Panc1 (cell line): ENCODE measurements at regions not wholly inside any gene's neighbourhood (a gene's known extent, or its start where the extent isn't known, plus 50 kb on each side); places are given as distances from the start of the nearest gene placed in this dataset.
A peak's percentile ranks its signal among the peaks of the same experiment; 100 is the strongest.

Experiments used
- ATAC-seq: fragments of 200-7000 bp; cut with Tn5 transposase; 2 replicates; pipeline ENCODE4 v1.9.1; 2020; ENCODE audit warnings: mild to moderate bottlenecking, moderate library complexity
- BruUV-seq: library from RNA; stranded (reverse); fragments of 400-500 nt; replicated peaks from 2 replicates; lab custom pipeline; 2021; lab: Mats Ljungman, UMichigan
- CTCF ChIA-PET: fragments of 300-600 bp; sonication (Branson Sonifier 250); formaldehyde crosslinking; loops from one replicate; lab custom pipeline; 2022; ENCODE audit warnings: antibody characterized with exemption; lab: Charles Lee
- POLR2A ChIA-PET: fragments of 300-600 bp; sonication (Branson Sonifier 250); formaldehyde crosslinking; loops from one replicate; lab custom pipeline; 2022; ENCODE audit warnings: antibody characterized with exemption; lab: Charles Lee
- DNase-seq: peaks from one replicate; pipeline ENCODE4 v3.0.0-alpha.2; 2010; ENCODE audit warnings: low read depth, low spot score
- H3K27ac ChIP-seq: 2 replicates; pipeline ENCODE4 v1.5.1; 2011; ENCODE audit warnings: mild to moderate bottlenecking, low read length, inconsistent platforms
- H3K27me3 ChIP-seq: fragments of 200-500 bp; sonication (Bioruptor generic); 2 replicates; pipeline ENCODE4 v1.6.0; 2014; ENCODE audit warnings: low read length, inconsistent platforms; ENCODE audit not compliant: control insufficient read depth, insufficient read depth
- H3K36me3 ChIP-seq: fragments of 200-500 bp; sonication (Bioruptor generic); 2 replicates; pipeline ENCODE4 v1.5.1; 2014; ENCODE audit warnings: inconsistent platforms, mild to moderate bottlenecking, low read length, moderate library complexity; ENCODE audit not compliant: control insufficient read depth, insufficient read depth
- H3K4me1 ChIP-seq: 2 replicates; pipeline ENCODE4 v1.5.1; 2011; ENCODE audit warnings: inconsistent platforms, mild to moderate bottlenecking, low read length, moderate library complexity; ENCODE audit not compliant: control insufficient read depth, insufficient read depth
- H3K4me3 ChIP-seq, 2 experiments: 2 replicates each; pipeline ENCODE4 v1.5.1; 2011 to 2012; ENCODE audit warnings: low read depth in 2 of 2, low read length in 2 of 2, mild to moderate bottlenecking in 2 of 2, inconsistent platforms in 1 of 2, moderate library complexity in 1 of 2
- H3K9me3 ChIP-seq: fragments of 200-500 bp; sonication (Bioruptor generic); 2 replicates; pipeline ENCODE4 v1.5.1; 2014; ENCODE audit warnings: low read depth, mild to moderate bottlenecking, inconsistent platforms, low read length, moderate library complexity; ENCODE audit not compliant: control insufficient read depth, insufficient read depth
- POLR2AphosphoS5 ChIP-seq: IDR thresholded peaks from 2 replicates; pipeline ENCODE4 v1.6.1; 2012; ENCODE audit warnings: mild to moderate bottlenecking, low read depth, low read length, moderate library complexity
- SIN3A ChIP-seq: IDR thresholded peaks from 2 replicates; pipeline ENCODE4 v1.6.1; 2012; ENCODE audit warnings: low read depth, mild to moderate bottlenecking, low read length, moderate library complexity, borderline replicate concordance; ENCODE audit not compliant: insufficient read depth
- TCF7L2 ChIP-seq: IDR thresholded peaks from 2 replicates; pipeline ENCODE4 v1.6.1; 2011; ENCODE audit warnings: mild to moderate bottlenecking, low read depth, low read length, inconsistent platforms
- in situ Hi-C: cut with HindIII; loops from 2 replicates; pipeline ENCODE4 v1.10.0; 2016; ENCODE audit warnings: low sequenced_read_pairs, low pct_unique_long_range_greater_than_20kb
- intact Hi-C: fragments of 100-400 bp; cut with micrococcal nuclease; formaldehyde crosslinking; loops from one replicate; pipeline ENCODE4 v1.10.0; 2022; ENCODE audit not compliant: unreplicated experiment
- TF ChIP-seq, protein P1 (sequence below): fragments of 450-650 bp; IDR thresholded peaks from 2 replicates; pipeline ENCODE4 v1.5.1; 2017; ENCODE audit warnings: mild to moderate bottlenecking
- TF ChIP-seq, protein P2 (sequence below), 2 experiments: IDR thresholded peaks; 2 replicates each; pipeline ENCODE4 v1.6.1; 2011 to 2012; ENCODE audit warnings: low read depth in 2 of 2, control low read depth in 1 of 2, low read length in 1 of 2, mild to moderate bottlenecking in 1 of 2, moderate library complexity in 1 of 2; ENCODE audit not compliant: insufficient read depth in 1 of 2

DNA sequence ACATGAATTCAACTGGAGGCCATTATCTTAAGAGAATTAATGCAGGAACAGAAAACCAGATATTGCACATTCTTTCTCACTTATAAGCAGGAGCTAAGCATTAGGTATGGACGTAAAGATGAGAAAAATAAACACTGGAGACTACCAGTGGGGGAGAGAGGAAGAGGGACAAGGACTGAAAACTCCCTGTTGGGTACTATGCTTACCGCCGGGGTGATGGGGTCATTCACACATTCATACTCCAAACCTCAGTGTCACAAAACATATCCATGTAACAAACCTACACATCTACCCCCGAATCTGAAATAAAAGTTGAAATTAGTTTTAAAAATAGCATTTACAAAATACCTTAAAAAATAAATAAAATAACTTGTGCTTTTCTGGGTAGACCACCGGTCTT is 80.8 kb upstream of the RAP1B start:
- DNase-seq (no peak), ATAC-seq (no peak)
- Histone ChIP-seq H3K27ac (no peak overlapping the region; the same call in 1 of the 2 replicates), H3K36me3 (no peaks in the 10 kb centered on the region), H3K27me3 (no peaks in the 10 kb centered on the region), H3K4me3 (no peak overlapping the region), H3K9me3 (peaks cover 21% of the 10 kb centered on the region), H3K4me1 (no peaks in the 10 kb centered on the region)
- in situ Hi-C loops (no loop called here), intact Hi-C loops (no loop called here)
- POLR2A ChIA-PET = no interaction called here
- TF ChIP-seq, protein P1, sequence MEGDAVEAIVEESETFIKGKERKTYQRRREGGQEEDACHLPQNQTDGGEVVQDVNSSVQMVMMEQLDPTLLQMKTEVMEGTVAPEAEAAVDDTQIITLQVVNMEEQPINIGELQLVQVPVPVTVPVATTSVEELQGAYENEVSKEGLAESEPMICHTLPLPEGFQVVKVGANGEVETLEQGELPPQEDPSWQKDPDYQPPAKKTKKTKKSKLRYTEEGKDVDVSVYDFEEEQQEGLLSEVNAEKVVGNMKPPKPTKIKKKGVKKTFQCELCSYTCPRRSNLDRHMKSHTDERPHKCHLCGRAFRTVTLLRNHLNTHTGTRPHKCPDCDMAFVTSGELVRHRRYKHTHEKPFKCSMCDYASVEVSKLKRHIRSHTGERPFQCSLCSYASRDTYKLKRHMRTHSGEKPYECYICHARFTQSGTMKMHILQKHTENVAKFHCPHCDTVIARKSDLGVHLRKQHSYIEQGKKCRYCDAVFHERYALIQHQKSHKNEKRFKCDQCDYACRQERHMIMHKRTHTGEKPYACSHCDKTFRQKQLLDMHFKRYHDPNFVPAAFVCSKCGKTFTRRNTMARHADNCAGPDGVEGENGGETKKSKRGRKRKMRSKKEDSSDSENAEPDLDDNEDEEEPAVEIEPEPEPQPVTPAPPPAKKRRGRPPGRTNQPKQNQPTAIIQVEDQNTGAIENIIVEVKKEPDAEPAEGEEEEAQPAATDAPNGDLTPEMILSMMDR = no peak
- TF ChIP-seq, protein P2, sequence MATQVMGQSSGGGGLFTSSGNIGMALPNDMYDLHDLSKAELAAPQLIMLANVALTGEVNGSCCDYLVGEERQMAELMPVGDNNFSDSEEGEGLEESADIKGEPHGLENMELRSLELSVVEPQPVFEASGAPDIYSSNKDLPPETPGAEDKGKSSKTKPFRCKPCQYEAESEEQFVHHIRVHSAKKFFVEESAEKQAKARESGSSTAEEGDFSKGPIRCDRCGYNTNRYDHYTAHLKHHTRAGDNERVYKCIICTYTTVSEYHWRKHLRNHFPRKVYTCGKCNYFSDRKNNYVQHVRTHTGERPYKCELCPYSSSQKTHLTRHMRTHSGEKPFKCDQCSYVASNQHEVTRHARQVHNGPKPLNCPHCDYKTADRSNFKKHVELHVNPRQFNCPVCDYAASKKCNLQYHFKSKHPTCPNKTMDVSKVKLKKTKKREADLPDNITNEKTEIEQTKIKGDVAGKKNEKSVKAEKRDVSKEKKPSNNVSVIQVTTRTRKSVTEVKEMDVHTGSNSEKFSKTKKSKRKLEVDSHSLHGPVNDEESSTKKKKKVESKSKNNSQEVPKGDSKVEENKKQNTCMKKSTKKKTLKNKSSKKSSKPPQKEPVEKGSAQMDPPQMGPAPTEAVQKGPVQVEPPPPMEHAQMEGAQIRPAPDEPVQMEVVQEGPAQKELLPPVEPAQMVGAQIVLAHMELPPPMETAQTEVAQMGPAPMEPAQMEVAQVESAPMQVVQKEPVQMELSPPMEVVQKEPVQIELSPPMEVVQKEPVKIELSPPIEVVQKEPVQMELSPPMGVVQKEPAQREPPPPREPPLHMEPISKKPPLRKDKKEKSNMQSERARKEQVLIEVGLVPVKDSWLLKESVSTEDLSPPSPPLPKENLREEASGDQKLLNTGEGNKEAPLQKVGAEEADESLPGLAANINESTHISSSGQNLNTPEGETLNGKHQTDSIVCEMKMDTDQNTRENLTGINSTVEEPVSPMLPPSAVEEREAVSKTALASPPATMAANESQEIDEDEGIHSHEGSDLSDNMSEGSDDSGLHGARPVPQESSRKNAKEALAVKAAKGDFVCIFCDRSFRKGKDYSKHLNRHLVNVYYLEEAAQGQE (IDR thresholded peaks at IDR 0.05; ENCODE audit: insufficient read depth in 1 of 2, low read depth in 2 of 2, low read length in 1 of 2) = no peak
- TF ChIP-seq POLR2AphosphoS5 = no peak
- no peak for TF ChIP-seq TCF7L2
- TF ChIP-seq SIN3A = no peak
- CTCF ChIA-PET = no interaction called here
- BruUV-seq = no TSS peak

GRCh38 chr12:68530299-68530698 is 80.4 kb upstream of the RAP1B start:
- intact Hi-C loops = no loop called here
- in situ Hi-C loops = no loop called here
- no peaks in the 10 kb centered on the region for H3K36me3 ChIP-seq
- no peaks in the 10 kb centered on the region for H3K27me3 ChIP-seq
- ChIA-PET POLR2A (no interaction called here), CTCF (no interaction called here)
- ATAC-seq (no peak), DNase-seq (no peak)
- H3K4me1 ChIP-seq = no peaks in the 10 kb centered on the region
- TF ChIP-seq SIN3A (no peak), POLR2AphosphoS5 (no peak)
- TF ChIP-seq, protein P2 (IDR thresholded peaks at IDR 0.05; ENCODE audit: insufficient read depth in 1 of 2, low read depth in 2 of 2, low read length in 1 of 2) = no peak
- H3K4me3 ChIP-seq = no peak overlapping the region
- H3K27ac ChIP-seq = peak overlapping the region; percentile 71; the same call in 1 of the 2 replicates
- BruUV-seq = no TSS peak
- peaks cover 16% of the 10 kb centered on the region for H3K9me3 ChIP-seq
